SK-N-MC (cell line): ENCODE measurements at regions not wholly inside any gene's neighbourhood (a gene's known extent, or its start where the extent isn't known, plus 50 kb on each side); places are given as distances from the start of the nearest gene placed in this dataset.

Source experiments
- EZH2 ChIP-seq: fragments of 200-600 bp; sonication (generic); IDR thresholded peaks from one replicate; pipeline ENCODE4 v1.6.1; 2017; ENCODE audit warnings: antibody characterized with exemption
- FOXP2 ChIP-seq: optimal IDR thresholded peaks from 2 replicates; pipeline ENCODE3; 2011; ENCODE audit warnings: mild to moderate bottlenecking, moderate library complexity; ENCODE audit not compliant: insufficient read depth; ENCODE audit errors: extremely low read length, control extremely low read depth
- POLR2AphosphoS5 ChIP-seq: IDR thresholded peaks from 2 replicates; pipeline ENCODE4 v1.6.1; 2012; ENCODE audit warnings: mild to moderate bottlenecking, low read depth, low read length, borderline replicate concordance

GRCh38 chr2:51880153-51880552, 848.2 kb upstream of the NRXN1 start:
- no peak for TF ChIP-seq POLR2AphosphoS5
- no peak for TF ChIP-seq EZH2
- no peak for TF ChIP-seq FOXP2
